HG03432 (cell line): ENCODE measurements at regions not wholly inside any gene's neighbourhood (a gene's known extent, or its start where the extent isn't known, plus 50 kb on each side); places are given as distances from the start of the nearest gene placed in this dataset.
"Not testable (repeated sequence)": the region's sequence is repeated elsewhere in the genome, so short reads cannot be mapped to it uniquely, and the experiment has no call there.

Source experiments
- ATAC-seq: cut with Tn5 transposase; IDR thresholded peaks from one replicate; pipeline ENCODE4 v1.9.1; 2021; ENCODE audit warnings: mild to moderate bottlenecking, moderate library complexity; ENCODE audit not compliant: unreplicated experiment

DNA sequence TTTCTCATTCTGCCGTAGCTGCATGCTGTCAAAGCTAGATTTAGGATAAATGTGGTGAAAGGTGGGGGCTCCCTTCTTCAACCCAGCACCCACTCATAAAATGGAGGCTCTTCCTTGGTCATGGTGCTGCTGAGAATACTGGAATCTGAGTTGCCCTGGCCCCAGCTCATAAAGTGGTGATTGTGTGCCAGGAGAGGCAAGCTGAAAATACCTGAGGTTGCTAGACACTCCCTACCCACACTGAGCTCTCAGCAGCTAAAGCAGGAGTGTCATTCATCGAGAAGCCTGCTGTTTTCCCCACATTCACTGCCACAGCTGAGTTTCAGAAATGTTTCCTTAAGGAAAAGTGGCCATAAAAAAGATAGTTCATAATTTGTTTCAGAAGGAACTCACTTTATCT lies 297.1 kb upstream of the RBMS1 start:
- no peak for ATAC-seq

DNA sequence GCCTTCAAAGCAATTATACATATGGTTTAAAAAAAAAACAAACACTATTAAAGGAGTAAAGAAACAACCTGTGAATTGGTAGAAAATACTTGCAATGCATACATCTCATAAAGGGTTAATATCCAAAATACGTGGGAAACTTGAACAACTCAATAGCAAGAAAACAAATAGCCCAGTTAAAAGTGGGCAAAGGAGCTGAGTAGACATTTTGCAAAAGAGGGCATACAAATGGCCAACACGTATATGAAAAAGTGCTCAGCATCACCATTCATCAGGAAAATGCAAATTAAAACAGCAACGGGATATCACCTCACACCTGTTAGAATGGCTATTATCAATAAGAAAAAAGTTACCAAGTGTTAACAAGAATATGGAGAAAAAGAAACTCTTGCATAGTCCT lies 298.3 kb upstream of the RBMS1 start:
- no peak for ATAC-seq

DNA sequence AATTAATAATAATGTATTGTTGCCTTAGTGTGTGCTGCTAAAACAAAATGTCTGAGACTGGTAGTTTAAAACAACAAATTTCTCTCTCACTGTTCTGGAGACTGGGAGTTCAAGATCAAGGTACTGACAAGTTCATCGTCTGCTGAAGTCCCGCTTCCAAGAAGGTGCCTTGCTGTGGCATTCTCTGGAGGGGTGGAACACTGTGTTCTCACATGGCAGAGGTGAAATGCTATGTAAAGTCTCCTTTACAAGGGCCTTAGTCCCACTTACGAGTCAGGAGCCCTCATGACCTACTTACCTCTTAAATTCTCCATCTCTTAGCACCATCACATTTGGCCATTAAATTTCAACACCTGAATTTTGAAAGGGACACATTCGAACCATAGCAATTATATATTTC lies 299.2 kb upstream of the RBMS1 start:
- no peak for ATAC-seq

DNA sequence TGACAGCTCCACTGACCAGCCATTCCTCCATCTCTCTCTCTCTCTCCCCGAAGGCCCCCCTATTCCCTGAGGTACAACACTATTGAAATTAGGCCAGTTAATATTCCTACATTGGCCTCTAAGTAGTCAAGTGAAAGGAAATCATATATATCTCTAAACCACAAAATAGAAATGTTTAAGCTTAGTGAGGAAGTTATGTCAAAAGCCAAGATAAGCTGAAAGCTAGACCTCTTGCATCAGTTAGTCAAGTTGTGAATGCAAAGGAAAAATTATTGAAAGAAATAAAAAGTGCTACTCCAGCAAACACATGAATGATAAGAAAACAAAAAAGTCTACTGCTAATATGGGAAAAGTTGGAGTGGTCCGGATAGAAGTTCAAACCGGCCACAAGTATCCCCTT lies 301.3 kb upstream of the RBMS1 start:
- no peak for ATAC-seq

DNA sequence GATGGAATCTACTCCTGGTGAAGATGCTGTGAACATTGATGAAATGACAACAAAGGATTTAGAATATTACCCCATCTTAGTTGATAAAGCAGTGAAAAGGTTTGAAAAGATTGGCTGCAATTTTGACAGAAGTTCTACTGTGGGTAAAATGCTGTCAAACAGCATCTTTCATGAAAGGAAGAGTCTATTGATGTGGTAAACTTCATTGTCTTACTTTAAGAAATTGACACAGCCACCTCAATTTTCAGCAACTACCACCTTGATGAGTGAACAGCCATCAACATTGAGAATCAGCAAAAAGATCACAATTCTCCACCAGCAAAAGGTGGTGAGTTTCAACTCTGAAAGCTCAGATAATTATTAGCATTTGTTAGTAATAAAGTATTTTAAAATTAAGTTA lies 310.3 kb upstream of the RBMS1 start:
- no peak for ATAC-seq

DNA sequence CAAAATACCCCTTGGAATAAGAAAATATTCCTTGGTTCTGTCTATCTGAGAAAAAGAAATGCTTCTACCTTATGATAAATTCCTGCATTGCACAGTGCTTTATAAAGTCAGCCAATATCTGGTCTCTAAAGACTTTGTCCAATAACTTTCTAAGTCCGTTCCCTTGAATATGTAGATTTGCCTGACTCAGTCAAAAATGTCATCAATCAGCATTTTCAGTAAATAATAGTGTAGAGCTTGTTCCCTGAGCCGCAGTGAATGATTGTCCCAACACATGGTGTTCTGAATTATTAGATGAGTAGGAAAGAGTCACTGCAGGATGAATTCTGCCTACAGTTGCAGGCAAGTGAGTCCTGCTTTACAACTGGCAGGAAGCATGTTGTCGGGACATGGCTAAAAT lies 316.8 kb upstream of the RBMS1 start:
- ATAC-seq: no peak

DNA sequence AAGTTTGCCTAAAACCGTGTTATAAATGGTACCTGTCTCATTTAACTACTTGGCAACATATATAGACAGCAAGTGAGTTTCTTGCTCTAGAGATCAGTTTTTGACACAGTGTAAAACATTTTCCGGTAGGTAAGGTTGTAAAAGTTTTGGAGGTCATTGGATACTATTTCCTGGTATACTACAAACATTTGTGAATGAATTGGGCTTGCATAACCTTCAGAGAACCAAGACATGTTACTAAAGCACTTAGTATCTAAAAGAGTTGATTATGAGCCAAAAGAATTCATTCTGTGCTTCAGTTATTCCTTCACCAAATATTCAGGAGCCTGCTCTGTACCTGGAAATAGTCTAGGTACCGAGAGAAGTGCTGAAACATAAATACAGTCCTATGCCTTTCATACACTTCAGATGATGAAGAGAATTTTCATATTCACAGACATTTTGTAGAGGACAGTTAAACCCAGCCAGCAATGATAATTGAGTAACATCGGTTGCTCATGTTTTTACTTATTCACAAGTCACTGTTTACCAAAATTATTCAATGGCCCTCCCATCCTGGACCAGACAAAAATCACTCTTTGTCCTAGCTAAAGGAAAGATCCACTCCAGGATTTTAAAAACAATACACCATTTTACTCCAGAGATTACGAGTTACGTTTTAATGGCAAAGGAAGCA lies 319.4 kb upstream of the RBMS1 start:
- ATAC-seq: no peak

DNA sequence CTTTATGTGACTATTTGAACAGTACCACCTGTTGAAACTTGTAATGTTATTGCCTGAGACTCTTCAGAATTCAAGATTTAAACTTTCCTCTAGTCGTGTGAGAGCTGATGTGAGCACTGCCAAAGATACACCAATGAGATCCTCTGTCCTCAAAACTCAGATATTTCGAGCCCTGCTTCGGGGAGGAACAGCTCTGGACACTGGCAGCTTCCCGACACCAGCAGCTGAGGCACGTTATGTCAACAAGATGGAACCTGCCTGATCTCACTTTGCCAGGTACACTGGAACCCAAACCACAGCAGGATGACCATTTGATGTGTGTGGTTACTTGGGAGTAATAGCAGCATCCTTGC lies 319.9 kb upstream of the RBMS1 start:
- ATAC-seq: no peak

DNA sequence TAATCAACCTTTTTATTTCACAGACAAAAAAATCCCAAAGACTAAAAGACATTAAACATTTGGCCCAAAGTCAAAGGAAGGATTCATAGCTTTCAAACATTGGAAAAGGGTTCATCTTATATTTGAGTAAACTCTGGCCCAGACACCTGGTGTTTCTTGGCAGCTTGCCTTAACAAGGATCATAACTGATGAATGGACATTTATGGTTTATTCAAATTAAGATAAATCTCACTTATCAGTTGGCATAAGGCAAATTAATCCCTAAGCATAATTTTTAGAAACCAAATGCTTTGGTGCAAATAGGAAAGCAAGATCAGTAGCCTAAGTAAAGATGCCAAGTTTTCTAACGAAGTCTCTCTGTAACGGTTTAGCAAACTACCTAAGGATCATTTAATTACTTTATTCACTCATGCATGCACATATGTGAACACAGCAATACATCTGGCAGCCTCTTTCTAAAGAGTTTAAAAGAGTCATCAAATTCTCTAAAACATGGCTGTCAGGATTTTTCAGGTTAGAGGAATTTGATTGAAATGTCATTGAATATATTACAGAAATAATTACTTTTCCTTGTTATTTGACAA lies 323.4 kb upstream of the RBMS1 start:
- no peak for ATAC-seq

DNA sequence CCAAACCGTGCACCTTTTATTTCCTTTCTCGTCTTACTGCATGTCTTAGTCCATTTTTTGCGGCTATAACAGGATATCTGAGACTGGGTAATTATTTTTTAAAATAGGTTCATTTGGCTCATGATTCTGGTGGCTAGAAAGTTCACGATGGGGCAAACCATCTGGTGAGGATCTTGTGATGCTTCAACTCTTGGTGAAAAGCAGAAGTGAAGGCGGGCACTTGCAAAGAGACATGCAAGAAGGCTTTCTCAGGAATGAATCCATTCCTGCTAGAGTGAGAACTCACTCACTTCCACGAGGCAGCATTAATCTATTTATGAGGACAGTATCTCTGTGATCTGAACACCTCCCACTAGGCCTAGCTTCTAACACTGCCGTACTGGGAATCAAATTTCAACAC lies 327.1 kb upstream of the RBMS1 start:
- ATAC-seq: no peak

DNA sequence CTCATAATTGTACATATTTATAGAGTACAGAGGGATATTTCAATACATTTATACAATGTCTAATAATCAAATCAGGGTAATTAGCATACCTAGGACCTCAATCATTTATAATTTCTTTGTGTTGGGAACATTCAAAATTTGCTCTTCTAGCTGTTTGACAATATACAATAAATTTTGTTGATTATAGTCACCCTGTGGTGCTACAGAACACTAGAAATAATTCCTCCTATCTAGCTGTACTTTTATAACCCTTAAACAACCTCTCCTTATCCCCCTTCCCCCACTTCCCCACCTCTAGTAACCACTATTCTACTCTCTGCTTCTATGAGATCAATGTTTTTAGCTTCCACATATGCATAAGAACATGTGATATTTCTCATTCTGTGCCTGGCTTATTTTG lies 328.4 kb upstream of the RBMS1 start:
- no peak for ATAC-seq

DNA sequence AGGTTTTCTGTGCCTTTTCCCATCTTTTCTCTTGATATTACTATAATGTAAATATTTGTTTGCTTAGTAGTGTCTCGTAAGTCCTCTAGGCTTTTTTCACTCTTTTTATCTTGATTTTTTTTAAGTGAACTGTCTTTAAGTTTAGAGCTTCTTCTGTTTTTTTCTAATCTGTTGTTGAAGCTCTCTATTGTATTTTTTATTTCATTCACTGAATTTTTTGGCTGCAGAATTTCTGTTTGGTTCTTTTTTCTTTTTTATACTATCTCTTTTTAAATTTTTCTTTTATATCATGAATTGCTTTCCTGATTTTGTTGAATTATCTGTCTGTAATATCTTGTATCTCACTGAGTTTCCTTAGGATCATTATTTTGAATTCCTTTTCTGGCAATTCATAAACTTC lies 331.8 kb upstream of the RBMS1 start:
- no peak for ATAC-seq

DNA sequence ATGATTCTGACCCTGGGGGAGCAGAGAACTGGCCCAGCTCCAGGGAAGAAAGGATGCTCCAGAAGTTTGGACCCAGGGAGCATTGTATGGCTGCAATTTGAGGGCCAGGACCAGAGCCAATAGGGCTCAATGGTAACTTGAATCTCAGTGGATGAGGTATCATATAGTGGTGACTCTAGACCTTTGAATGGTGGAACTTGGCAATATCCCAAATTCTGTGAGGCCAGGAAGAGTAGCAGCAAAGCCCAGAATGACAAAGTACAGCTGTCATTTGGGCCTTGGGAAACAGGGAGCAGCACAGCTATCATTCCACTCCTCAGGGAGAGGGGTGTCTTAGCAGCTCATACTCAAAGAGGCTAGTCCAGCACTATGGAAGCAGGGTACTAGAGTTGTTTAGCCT lies 332.9 kb upstream of the RBMS1 start:
- no peak for ATAC-seq

DNA sequence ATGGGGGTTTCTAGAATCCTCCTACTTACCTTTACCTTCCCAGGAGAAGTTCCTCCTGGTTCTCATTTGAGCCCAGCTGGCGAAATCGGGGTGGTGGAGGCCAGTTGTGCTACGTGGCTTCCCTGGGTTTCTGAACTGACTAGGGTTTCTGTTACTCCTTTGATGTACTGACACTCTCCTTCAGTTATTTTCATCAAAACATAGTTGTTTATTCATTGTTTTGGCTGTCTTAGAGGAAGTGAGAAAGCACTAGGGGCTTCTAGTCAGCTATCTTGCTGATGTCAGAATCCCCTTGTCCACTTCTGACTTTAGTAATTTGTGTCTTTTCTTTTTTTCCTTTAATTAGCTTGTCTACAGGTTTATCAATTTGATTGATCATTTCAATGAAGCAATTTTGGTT lies 332.2 kb upstream of the TANK start:
- ATAC-seq: no peak

DNA sequence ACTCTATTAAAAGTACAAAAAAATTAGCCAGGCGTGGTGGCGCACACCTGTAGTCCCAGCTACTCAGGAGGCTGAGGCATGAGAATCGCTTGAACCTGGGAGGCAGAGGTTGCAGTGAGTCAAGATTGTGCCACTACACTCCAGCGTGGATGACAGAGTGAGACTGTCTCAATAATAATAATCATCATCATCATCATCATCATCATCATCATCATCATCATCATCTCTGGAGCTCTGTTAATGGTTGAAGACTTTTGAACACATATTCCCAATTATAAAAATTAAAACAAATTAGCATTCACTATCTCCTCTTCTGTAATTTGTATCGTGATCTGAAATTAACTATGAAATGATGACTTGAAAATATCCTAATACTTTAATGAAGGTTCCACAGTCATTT lies 327.8 kb upstream of the TANK start:
- not testable (repeated sequence) for ATAC-seq

DNA sequence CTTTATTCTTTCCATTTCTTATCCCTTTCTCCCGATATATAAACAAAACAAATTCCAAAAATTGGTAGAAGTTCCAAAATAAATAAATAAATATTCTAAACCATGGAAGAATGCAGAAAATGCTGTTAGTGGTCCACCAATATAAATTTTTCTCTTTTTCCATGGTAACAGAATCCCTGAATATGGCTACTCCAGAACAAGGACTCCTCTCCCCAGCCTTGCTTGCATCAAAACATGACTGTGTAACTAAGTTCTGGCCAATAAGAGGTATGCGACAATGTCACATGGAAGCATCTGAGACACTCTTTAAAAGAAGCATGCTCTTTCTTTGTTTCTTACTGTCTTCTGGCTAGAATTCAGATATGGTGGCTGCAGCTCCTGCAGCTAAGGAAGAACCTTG lies 325.1 kb upstream of the TANK start:
- ATAC-seq: no peak

DNA sequence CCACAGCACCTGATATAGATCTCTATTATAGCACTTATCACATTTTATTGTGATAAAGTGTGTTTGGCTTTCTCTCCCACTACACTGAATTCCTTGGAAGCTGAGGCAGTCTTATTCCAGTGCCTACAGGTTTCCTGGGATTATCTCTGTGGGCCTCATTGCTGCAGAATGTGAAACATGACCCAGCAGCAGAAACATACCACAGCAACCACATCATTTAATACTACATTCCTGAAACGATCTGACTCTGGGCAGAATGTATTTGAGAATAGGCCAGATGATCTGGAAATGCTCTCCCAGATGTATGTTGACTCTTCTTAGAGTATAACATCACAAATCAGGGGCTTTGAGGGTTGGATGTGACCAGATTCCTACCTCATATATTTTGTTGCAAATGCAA lies 323.5 kb upstream of the TANK start:
- ATAC-seq: no peak

DNA sequence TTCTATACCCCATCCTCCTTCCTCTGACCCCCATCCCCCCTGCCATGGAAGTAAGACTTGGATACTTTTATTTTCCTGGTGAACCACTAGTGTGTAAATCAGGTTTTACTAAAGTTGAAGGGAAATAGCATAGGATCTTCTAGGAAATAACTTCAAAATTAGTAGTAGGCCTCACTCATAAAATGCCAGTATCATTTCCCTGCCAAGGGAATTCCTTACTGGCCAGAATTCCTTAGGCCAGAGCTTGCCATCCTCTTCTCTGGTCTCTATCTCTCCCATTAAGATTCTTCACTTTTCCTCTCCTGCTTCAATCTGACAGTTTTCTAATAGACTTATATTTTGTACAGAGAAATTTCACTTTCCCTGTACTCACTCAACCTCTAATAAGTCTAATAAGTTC lies 322.8 kb upstream of the TANK start:
- ATAC-seq: no peak

DNA sequence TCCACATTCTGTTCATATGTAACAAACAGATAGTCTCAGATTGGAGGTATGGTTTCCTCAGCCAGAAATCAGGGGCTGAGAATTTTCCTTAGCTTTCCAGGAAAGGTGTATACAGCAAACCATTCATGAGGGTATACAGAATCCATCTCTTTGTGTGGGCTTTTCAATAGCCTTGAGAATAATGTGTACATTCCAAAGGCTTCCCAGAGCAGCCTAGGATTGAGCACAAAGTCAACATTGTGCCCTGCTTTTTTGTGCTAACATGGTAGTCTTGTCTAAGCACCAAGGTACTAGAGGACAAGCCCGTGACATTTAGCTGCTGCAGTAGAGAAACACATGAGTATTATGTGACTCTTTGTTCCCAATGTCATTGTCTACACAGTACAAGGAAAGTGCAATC lies 322.1 kb upstream of the TANK start:
- no peak for ATAC-seq

DNA sequence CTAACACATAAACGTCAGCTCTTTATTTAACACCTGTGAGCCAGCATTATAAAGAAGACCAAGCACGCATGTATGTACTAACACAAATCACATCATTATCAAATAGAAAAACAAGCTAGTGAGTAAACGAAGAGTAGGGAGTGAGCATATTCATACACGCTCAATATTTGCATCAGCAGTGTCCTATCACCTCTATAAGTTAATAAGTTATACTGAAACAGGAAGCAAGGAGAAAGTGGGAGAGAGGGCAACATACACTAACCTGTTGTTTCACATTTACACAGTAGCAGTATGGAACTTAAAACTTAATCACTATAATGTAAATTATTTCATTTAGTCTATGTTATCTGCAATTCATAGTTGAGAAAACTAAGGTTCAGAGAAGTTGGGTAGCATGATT lies 321.5 kb upstream of the TANK start:
- ATAC-seq: no peak

DNA sequence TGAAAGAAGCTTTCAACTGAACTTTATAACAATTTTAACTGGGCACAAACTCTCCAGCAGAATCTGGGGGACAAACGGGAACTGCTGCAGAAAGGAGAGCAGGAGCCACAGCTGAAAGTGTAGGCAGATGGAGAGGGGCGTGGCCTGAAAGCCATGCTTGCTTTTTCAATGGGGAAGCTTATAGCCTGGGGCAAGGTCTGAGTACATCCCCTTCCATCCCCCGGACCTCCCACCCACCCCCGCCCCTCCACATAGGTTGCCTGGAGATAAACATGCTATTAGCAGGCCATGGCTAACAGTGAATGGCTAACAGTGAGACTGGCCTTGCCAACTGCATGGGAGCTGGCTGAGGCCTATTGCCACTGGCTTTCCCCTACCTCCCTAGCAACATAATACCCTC lies 317.9 kb upstream of the TANK start:
- ATAC-seq: no peak

DNA sequence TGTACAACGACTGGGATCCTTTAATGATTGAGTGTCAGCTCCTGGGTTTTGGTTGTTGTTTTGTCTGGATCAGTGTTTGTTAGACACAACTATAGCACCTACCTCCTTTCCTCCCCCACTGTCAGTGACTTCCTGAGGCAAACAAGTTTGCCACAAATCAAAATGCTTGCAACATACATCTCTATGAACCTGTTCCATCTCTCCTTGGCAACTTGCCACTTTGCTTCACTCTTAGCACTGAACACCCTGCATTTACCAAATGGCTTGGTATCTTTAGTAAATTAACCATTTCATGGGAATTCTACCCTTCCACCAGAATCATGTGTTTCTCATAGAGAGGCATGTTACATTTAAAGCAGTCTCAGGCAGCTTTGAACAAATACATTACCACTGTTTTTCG lies 301.1 kb upstream of the TANK start:
- ATAC-seq: no peak

DNA sequence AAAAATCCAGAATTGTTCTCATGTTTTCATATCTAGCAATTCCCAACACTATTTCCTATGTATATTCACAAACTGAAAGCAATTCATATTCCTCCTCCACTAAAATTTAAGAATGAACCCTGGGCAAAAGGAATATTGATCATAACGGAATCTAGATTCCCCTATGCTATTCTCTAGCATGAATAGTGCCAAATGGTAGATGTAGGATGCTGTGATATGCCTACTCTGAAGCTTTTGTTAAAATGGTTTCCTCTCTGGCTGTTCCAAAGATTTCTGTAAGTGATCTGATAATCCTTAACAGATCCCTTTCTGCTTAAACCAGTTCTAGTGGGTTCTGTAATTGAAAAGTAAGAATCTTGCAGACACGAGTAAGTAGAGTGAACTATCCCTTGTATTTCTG lies 298.0 kb upstream of the TANK start:
- no peak for ATAC-seq
